ENCODE measurements at regions not wholly inside any gene's neighbourhood (a gene's known extent, or its start where the extent isn't known, plus 50 kb on each side); places are given as distances from the start of the nearest gene placed in this dataset.

DNA sequence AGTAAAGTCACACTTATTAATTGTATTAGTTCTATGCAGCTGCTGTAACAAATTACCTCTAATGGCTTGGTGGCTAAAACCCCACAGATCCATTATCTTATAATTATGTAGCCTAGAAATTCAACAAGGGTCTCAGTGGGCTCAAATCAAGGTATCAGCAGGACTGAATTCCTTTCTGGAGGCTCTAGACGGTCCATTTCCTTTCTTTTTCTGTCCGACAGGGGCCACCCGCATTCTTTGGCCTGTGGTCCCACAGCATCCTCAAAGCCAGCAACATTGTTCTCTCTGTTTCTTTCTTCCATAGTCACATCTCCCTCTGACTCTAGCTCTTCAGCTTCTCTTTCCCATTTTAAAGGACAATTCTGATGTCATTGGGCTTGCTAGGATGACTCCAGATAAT, 276.3 kb upstream of the ZNF717 start:
- no peak overlapping the region for H3K4me3 ChIP-seq
- DNase-seq = no peak
- intact Hi-C loops (cut with DNase I) = no loop called here
- no peak overlapping the region for H3K27ac ChIP-seq
- H3K27me3 ChIP-seq = no peaks in the 10 kb centered on the region
- H3K36me3 ChIP-seq = no peaks in the 10 kb centered on the region
- TF ChIP-seq CTCF (IDR thresholded peaks at IDR 0.05) = no peak
- no peaks in the 10 kb centered on the region for H3K9me3 ChIP-seq
- ATAC-seq = no peak
- H3K4me1 ChIP-seq = no peaks in the 10 kb centered on the region

DNA sequence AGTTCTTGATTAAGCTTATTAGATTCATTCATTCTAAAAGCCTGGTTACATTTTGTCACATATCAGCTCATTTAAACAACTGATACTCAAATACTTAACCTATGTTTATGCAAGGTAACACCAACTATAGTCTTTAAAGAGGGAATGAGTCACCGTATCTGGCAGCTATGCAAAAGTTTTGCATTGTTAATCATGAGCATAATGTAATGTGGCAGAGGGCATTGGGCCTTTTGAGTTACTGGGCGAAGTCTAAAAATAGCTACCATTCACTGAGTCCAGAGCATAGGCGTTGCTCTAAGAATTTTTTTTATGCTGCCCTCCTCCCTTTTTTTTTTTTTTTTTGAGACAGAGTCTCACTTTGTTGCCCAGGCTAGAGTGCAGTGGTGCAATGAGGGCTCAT, 277.7 kb upstream of the ZNF717 start:
- Histone ChIP-seq H3K4me3 (no peak overlapping the region), H3K9me3 (no peaks in the 10 kb centered on the region), H3K36me3 (no peaks in the 10 kb centered on the region), H3K27me3 (no peaks in the 10 kb centered on the region), H3K27ac (no peak overlapping the region), H3K4me1 (no peaks in the 10 kb centered on the region)
- no peak for TF ChIP-seq CTCF (IDR thresholded peaks at IDR 0.05)
- ATAC-seq (no peak), DNase-seq (no peak)
- intact Hi-C loops (cut with DNase I) = no loop called here

GRCh38 chr3:76063811-76064210, 278.5 kb upstream of the ZNF717 start:
- DNase-seq = no peak
- no peak for ATAC-seq
- Histone ChIP-seq H3K27ac (no peak overlapping the region), H3K4me1 (no peaks in the 10 kb centered on the region), H3K9me3 (no peaks in the 10 kb centered on the region), H3K36me3 (no peaks in the 10 kb centered on the region), H3K27me3 (no peaks in the 10 kb centered on the region), H3K4me3 (no peak overlapping the region)
- no peak for TF ChIP-seq CTCF (IDR thresholded peaks at IDR 0.05)
- intact Hi-C loops (cut with DNase I) = no loop called here

DNA sequence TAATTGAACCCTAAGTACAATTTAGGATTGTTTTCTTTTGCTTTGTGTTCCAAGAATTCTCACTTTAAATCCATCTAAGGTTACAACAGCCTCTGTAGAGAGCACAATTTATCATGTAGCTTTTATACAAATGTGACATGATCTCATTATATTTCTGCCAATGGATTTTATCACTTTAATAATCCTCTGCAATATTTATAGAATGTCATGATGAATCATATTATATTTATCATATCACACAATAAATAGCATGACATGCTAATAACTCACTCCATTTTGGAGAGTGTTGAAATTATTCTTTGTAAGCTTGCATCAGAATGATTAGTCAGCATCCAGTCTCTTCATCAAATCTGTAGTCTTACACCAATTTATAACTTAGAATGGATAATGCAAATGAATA, 280.6 kb upstream of the ZNF717 start:
- no peak overlapping the region for H3K4me3 ChIP-seq
- ATAC-seq = no peak
- no peaks in the 10 kb centered on the region for H3K9me3 ChIP-seq
- no peak overlapping the region for H3K27ac ChIP-seq
- no peaks in the 10 kb centered on the region for H3K36me3 ChIP-seq
- intact Hi-C loops (cut with DNase I) = no loop called here
- H3K4me1 ChIP-seq = no peaks in the 10 kb centered on the region
- no peak for TF ChIP-seq CTCF (IDR thresholded peaks at IDR 0.05)
- DNase-seq = no peak
- no peaks in the 10 kb centered on the region for H3K27me3 ChIP-seq

DNA sequence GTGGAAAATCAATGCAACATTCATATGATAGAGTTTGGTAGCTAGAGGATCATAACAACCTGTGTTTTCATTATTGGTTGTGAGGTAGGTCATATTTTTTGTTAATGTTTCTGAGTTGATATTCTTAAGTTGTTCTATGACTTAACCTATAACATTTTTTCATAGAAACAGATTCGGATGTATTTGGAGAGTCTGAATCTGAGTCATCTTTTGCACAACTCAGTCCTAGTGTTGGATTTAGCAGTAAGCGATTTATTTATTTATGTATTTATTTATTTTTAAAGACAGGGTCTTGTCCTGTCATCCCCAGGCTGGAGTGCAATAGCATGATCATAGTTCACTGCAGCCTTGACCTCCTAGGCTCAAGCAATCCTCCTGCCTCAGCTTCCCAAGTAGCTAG, 292.8 kb upstream of the ZNF717 start:
- no peak overlapping the region for H3K4me3 ChIP-seq
- intact Hi-C loops (cut with DNase I) = no loop called here
- H3K9me3 ChIP-seq = no peaks in the 10 kb centered on the region
- H3K27me3 ChIP-seq = no peaks in the 10 kb centered on the region
- no peak for ATAC-seq
- no peak for TF ChIP-seq CTCF (IDR thresholded peaks at IDR 0.05)
- DNase-seq = no peak
- no peak overlapping the region for H3K27ac ChIP-seq
- H3K36me3 ChIP-seq = no peaks in the 10 kb centered on the region
- H3K4me1 ChIP-seq = no peaks in the 10 kb centered on the region

DNA sequence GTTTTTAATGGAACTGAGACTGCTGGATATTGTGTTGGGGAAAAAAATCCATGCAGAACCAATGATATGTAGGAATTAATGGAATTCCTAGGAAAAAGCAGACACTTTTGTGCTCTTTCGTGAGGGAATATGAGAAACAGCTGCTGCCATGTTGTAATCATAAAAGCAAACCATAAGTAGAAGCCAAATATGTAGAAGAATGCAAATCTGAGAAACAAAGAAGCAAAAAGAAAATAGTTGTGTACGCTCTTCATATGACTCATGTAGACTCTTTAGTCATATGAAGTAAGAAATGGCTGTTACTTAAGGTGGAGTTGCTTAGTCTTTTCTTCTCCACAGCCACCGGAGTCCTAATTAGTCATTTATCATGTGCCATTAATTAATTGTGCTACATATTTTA, 298.6 kb upstream of the ZNF717 start:
- no peak for ATAC-seq
- intact Hi-C loops (cut with DNase I) = no loop called here
- TF ChIP-seq CTCF (IDR thresholded peaks at IDR 0.05) = no peak
- no peak overlapping the region for H3K4me3 ChIP-seq
- no peak overlapping the region for H3K27ac ChIP-seq
- H3K9me3 ChIP-seq = no peaks in the 10 kb centered on the region
- no peak for DNase-seq
- no peaks in the 10 kb centered on the region for H3K4me1 ChIP-seq
- H3K27me3 ChIP-seq = no peaks in the 10 kb centered on the region
- no peaks in the 10 kb centered on the region for H3K36me3 ChIP-seq
